GM19043 (cell line): ENCODE measurements at regions not wholly inside any gene's neighbourhood (a gene's known extent, or its start where the extent isn't known, plus 50 kb on each side); places are given as distances from the start of the nearest gene placed in this dataset.

ENCODE experiments used
- ATAC-seq: cut with Tn5 transposase; IDR thresholded peaks from one replicate; pipeline ENCODE4 v1.9.1; 2021; ENCODE audit warnings: low read depth; ENCODE audit not compliant: unreplicated experiment

GRCh38 chr10:128277267-128277840 lies 151.1 kb upstream of the MKI67 start:
- no peak for ATAC-seq

DNA sequence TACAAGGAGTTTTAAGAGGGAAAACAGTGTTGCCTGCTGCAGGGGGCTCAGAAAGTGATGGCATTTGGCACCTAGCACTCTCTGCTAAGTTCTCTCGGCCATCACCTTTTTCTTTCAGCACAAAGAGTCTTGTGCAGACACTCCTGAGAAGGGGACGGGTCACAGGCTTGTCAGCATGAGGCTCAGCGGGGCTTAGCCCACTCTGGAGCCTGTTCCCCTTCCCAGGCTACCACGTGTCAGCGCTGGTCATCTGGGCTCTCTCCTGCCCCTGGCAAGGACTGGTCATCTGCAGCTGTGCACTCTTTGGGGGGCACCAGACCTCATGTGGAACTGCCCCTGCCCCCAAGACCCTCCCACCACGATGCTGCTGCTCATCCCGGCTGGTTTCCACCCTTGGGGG lies 152.1 kb upstream of the MKI67 start:
- ATAC-seq, result no peak

DNA sequence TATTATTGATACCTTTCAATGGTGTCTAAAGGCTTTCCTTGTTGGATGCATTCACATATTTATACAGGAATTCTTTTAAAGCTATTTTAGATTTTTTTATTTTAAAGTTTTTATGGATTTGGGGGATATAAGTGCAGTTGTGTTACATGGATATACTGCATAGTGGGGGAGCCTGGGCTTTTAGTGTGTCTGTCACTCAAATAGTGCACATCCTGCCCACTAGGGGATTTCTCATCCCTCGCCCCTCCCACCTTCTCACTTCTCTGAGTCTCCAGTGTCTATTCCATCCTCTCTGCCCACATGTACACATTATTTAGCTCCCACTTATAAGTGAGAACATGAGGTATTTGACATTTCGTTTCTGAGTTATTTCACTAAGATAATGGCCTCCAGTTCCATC lies 154.0 kb upstream of the MKI67 start:
- ATAC-seq, result no peak

DNA sequence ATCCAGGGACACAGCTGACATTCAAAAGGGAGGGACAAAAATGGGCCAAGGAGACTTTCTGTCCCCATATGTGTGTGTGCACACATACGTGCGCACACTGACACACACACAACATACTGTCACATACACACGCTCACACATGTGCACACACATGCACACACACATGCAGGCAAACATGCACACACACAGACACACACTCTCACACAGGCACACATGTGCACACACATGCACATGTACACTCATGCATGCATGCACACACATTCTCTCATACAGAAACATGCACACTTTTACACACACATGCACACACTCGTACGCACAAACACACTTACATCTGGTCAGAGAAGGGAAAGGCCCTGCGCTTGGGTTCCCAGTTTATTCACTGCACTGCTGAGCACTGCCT lies 155.1 kb upstream of the MKI67 start:
- ATAC-seq, result no peak

- ATAC-seq, result no peak
These were observed 155.6 kb upstream of the MKI67 start for GRCh38 chr10:128281861-128282260.

DNA sequence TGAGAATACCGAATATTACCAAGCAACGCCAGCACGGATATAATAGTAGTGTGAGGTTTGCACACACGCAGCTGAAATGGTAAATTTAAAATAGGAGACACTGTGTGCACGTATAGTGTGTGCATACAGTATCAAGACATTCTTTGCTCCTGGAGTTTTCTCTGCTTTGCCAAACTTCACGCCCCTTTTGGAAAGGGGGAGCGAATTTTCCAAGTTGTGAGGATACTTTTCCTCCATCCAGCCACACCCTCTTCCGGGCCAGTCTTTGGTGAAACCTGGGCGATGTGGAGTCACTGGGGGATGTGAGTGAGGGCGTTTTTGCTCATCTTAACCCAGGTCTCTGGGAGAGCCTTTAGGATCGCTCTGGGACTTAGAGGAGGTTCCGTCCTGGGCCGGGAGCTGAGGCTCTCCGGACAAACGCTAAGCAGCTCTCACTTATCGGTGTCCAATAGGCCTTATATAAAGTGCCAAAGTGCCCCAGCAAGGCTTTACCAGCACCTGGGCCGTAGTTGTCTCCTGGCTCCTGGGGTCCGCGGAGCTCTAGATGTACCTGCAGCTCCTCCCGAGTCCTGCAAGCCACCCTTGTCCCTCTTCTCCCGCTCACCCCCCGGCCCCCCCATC lies 160.0 kb upstream of the MKI67 start:
- ATAC-seq, result no peak

GRCh38 chr10:128286762-128287500 lies 160.7 kb upstream of the MKI67 start:
- no peak for ATAC-seq

DNA sequence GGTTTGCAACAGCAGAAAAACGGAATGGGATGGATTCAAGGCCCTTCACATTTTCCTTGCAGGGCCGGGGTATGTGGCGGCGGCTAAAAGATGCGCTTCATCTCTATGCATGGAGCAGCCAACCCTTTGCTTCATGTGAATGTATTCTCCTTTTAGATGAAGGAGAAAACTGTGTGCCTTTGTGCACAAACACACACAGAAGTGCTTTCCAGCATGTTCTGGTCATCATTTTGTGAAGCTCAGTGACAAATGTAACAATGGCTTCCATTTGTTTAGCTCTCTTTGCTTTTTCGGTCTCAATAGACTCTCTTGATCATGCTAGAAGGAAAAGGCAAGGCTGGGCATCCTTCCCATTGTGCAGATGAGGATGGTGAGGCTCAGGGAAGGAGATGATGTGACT lies 161.7 kb upstream of the MKI67 start:
- ATAC-seq, result no peak

DNA sequence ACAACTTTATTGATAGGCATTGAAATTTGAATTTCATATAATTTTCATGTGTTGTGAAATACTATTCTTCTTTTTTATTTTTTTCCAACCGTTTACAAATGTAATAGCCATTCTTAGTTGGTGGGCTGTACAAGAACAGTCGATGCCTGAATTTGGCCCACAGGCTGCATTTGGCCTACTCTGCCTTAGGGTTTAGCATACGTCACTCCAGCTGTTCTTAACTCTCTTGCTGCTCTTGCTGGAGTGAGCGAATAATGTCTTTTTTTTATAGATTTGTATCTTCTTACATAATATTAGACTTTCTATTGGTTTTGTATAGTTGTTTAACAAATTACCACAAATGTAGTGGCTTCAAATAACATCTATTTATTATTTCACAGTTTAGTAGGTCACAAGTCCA lies 163.4 kb upstream of the MKI67 start:
- ATAC-seq, result no peak

DNA sequence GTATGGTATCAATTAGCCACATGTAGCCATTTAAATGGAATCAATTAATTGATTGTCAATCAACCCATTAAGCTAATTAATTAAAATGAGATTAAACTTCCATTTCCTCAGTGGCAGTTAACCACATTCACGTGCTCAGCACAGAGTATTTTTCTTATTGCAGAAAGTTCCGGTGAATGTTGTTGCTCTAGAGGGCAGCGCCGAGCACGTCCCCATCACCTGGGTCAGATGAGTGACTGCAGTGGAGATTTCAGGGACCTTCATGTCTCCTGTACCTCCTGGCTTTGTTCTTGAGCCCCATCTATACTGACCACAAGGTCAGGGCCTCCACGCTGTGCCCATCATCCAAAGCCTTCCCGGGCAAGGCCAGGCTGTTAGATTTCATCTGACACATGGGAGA lies 168.8 kb upstream of the MKI67 start:
- no peak for ATAC-seq

- no peak for ATAC-seq
These were observed 170.2 kb upstream of the MKI67 start for GRCh38 chr10:128296253-128297007.

GRCh38 chr10:128297709-128298378 lies 171.6 kb upstream of the MKI67 start:
- ATAC-seq, result no peak

GRCh38 chr10:128298587-128298986 lies 172.4 kb upstream of the MKI67 start:
- ATAC-seq, result no peak

- ATAC-seq, result no peak
These were observed 174.1 kb upstream of the MKI67 start for GRCh38 chr10:128300290-128300824.

DNA sequence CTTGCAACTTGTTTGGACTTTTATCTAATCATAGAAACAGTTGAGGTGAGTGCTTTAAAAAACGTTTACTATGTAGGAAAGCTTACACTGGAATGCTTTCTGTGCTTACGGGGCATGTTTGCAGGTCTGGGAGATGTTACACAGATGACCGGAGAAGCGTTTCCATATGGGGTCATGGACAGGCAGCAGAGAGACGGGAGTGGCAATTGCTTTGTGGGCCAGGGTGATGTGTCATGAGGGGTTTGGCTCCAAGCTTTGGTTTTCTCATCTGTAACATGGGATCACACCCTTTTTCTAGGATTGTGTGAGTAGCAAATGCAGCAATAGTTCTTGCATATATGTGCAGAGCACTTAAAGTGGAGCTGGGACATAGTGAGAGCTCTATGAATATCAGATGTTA lies 174.8 kb upstream of the MKI67 start:
- ATAC-seq, result no peak

- no peak for ATAC-seq
These were observed 176.6 kb upstream of the MKI67 start for GRCh38 chr10:128302808-128303207.

DNA sequence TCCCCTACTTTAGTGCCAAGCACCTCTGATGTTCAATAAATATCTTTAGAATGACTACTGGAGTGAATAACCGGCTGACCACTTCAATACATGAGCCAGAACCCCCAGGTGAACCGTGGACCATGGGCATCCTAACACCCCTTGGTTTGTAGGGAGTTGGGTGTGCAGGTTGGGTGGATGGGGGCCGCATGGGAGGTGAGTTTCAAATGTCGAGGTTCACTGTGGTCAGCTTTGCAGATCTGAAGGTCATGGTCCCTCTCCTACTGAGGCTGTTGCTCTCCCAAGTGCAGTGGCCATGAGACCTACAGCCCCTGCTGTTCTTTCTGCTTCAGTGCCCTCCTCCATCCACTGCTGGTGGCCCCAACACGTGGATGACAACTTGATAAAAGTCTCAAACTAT lies 178.0 kb upstream of the MKI67 start:
- ATAC-seq, result no peak

GRCh38 chr10:128305601-128306345 lies 179.6 kb upstream of the MKI67 start:
- no peak for ATAC-seq

- ATAC-seq, result no peak
These were observed 180.3 kb upstream of the MKI67 start for GRCh38 chr10:128306535-128306934.

GRCh38 chr10:128306966-128307365 lies 180.7 kb upstream of the MKI67 start:
- no peak for ATAC-seq
